GM19463 (cell line): ENCODE measurements at regions not wholly inside any gene's neighbourhood (a gene's known extent, or its start where the extent isn't known, plus 50 kb on each side); places are given as distances from the start of the nearest gene placed in this dataset.

Experiments
- ATAC-seq: cut with Tn5 transposase; IDR thresholded peaks from one replicate; pipeline ENCODE4 v1.9.1; 2021; ENCODE audit warnings: mild to moderate bottlenecking, moderate library complexity; ENCODE audit not compliant: unreplicated experiment

GRCh38 chr10:129161150-129161549, 305.9 kb upstream of the MGMT start:
- no peak for ATAC-seq

DNA sequence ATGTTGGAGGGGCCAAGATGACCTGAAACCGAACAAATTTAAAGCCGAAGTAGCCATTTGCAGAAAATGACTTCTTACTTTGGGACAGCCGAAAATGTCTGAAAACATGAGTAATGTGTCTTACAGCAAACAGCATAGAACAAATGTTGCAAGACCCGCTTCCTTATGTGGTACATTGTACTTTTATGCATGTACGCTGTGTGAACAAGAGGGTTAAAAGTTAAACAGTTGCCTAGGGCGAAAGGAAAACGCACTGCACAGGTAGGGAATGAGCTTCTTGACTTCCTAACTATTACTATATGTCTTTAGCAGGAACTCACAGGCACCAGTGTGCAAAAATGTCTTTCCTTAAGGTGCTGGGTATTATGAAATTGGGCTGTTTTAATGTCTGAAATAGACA, 303.5 kb upstream of the MGMT start:
- no peak for ATAC-seq

DNA sequence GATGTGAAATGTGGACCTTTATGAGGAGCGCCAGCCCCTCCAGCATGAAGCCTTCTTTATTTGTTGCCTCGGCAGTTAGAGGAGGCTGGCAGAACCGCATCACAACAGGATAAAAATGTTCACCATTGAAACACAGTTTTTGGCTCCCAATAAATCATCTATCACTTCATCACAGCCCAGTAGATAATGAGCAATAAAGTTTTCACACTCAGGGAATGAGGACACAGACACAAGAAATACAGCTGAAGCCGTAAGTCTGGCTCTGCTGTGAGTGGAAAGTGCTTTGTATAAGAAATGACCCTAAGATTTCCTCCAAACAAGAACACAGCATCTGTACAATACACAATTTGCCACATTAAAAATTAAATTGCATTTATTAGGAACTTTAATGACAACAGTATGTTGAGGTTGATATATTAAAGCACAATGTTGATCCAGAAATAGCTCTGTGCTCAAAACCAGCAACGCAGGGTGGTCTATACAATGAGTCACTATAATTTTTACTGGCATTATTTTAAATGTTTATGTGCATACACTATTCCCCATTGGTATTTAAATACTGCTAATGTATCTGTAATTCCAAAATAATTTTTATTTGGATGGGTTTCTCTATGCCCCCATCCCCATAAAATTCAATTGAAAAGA, 301.8 kb upstream of the MGMT start:
- no peak for ATAC-seq

- ATAC-seq, result no peak
These were observed 301.3 kb upstream of the MGMT start for GRCh38 chr10:129165770-129166169.

DNA sequence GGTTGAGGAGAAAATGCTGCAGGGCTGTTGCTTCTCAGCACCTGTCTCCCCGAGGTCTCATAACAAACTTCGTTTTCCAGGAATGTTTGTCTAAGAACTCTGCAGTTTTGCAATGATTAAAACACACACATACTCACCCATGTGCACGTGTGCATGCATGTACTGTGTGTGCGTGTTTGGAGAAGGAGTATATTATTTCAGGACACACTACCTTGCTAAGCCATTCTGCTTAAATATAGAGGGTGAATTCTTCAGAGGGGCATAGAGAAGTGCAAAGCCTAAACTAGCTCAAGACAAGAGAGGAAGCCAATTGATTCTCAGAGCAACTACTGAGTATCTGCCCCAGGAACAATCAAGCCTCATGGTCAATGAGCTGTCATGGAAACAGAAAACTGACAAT, 298.4 kb upstream of the MGMT start:
- no peak for ATAC-seq

DNA sequence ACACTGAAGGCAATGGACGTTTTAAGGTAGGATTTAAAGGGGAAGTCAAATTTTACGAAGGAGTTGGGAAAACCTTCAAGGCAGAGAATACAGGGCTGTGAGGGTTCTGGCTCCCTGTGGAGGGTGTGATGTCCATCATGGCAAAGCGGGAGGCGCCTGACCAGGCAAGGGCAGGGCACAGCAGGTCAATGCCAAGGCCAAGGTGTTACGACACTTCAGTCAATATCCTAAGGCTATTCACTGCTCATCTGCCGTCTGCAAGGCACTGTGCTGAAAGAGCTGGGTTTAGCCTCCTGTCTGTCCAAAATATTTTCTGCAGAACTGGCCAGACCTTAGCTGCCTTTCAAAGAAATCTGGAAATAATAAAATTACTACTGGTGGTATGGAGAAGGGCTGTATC, 297.9 kb upstream of the MGMT start:
- no peak for ATAC-seq

DNA sequence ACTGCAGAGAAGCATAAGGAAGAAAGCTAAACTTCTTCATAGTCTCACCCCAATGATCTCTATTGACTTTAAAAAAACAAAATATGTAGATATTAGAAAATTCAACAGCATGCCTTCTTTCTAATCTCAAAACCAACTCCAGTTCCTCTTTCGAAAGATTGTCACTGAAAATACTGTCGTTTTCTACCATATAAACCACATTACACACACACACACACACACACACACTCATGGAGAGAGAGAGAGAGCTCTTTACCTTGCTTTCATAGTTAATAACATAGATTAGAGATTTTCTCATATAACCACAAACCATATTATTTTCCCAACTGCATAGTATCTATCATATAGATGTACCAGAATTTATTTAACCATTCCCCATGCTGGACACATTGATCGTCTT, 296.2 kb upstream of the MGMT start:
- ATAC-seq, result no peak

GRCh38 chr10:129171812-129172211, 295.2 kb upstream of the MGMT start:
- ATAC-seq, result no peak

DNA sequence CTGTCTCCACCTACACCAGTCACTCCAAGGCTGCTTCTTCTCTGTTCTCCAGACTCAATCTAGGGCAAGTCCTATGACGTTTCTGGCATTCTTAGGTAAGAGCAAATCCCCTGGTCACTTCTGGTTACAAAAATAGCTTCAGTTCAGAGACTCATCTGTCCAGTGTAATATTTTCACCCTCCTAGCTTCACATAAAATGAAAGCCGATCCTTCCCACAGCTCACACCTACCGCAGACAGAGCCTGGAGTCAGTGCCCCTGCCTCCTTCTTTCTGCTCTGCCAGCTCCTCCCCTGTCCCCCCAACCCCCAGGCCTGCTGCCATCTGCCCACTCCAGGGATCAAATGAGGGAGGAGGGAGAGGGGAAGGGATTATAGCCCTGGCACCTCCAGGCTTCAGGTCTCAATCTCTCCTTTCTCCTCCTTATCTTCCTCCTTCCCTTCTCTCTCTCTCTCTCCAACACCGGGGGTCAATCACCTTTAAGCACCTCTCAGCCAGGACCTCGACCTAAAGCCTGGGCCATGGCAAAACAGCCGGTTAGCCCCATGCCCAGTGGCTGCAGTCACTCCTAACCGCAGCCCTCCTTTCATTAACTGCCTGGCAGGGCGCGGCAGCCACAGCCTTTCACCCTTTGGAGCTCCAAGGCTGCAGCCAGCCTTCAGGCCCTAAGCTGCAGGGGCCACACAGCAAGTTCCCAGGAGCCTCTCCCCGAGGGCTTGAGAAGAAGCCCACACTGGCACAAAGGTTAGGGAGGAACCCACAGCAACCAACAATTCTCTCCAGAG, 292.6 kb upstream of the MGMT start:
- ATAC-seq, result no peak

- ATAC-seq, result no peak
These were observed 287.6 kb upstream of the MGMT start for GRCh38 chr10:129179245-129179971.

DNA sequence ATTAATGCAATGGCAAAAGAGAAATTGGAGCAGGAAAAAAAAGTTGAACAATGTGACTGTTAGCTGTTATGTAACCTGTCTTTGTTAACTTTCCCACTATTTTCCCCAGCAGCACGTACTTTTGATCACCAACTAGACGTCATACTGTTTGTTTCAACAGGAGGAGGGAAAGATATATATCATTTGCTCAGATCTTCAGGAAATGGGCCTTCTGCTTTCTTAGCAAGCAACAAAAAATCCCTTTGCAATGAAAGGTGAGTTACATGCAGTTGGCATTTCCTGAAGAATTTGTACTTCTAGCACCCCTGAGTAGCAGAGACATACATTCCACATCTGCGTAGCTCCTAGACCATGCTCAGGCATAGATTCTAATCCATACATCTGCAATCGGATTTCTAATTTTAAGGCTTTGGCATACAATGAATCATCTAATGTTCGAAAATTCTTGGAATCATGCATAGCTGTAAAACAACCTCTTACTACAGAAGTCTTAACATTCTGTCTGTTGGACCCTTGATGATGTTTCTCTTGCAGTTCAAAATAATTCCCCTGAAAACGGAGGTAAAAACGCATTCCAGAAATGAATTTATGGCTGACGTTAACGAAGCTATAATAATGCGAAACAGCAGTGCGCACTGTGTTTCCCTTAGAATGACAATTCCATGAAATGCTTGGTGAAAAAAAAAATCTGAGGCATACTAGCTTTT, 286.9 kb upstream of the MGMT start:
- ATAC-seq, result no peak

DNA sequence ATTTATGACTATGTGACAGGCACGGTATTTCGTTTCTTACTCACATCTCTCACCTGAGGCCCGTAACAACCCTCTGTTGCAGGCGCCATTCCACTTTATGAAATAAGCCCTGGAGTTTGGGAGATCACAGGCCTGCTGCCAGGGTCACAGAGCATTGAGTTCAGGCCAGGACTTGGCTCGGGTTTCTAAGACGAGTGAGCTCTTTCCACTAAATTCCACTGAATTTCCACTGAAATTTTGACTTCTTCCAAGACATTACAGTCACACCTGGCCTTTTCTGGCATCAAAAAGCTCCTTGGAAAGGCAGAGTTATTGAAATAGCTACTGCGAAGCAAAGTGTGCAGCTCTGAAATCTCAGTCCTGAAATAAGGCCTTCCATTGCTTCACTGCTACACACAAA, 282.8 kb upstream of the MGMT start:
- ATAC-seq, result no peak

DNA sequence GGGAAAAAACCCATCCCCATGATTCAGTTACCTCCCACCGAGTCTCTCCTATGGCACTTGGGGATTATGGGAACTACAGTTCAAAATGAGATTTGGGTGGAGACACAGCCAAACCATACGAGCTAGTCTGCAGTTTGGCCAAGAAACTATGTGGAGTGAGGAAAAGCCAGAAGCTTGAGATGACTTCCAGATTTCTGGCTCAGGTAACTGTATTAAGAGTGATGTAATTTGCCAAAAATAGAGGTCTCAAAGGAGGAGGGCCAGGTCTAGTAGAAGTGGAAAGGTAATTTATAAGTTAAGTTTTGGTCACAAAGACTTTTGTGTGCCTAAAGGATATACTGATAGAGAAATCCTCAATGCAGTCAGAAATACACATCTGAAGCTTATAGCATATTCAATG, 279.7 kb upstream of the MGMT start:
- ATAC-seq, result no peak

DNA sequence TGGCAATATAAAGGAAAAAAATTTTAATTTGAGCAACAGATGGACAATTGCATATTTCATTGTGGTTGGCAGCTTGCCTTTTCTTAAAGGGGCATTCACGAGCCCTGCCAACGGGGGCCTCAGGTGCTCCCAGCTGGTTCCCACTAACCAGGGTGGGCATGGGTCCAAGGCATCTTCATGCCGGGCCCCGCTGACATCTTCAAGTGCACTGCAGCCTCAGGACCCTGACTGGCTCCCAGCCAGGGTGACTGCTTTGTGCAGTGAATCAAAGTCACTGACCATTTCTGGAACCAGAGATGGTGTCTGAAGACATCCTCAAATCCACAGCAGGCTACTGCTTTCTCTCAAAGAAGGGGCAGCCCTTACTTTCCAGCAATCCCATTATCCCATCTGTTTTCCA, 275.2 kb upstream of the MGMT start:
- no peak for ATAC-seq

DNA sequence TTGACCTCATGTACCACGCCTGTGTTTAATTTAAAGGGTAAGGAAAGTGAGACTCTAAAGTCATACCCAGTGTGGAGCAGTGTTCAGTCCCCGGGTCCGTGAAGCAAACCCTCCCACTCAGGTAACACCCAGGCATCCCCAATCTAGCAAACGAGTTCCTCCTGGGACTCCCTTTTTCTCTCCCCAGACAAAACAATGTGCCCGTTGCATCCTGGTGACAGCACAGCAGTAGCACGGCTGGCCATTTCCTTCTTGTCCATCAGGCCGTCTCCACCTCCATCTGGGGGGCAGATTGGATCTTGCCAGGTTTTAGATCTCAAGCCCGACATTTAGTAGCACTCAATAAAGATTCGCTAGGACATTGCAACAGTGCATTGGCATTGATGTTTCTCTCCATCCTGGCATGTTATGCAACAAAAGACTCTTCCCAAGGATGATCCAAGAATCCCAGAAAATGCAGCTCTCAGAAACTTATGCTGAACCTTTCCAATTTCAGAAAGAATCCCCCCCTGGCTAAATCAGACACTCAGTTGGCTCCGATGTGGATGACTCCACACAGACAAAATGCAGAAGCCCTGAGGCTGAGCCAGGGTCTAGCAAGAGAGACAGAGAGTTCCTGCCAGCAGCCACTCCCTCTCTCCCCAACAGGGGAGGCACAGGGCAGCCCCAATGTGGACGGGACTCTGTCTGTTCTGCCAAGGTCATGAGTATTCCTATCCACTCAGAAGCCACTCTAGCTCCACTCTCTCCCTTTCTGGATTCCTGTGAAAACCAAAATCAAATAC, 274.5 kb upstream of the MGMT start:
- no peak for ATAC-seq

DNA sequence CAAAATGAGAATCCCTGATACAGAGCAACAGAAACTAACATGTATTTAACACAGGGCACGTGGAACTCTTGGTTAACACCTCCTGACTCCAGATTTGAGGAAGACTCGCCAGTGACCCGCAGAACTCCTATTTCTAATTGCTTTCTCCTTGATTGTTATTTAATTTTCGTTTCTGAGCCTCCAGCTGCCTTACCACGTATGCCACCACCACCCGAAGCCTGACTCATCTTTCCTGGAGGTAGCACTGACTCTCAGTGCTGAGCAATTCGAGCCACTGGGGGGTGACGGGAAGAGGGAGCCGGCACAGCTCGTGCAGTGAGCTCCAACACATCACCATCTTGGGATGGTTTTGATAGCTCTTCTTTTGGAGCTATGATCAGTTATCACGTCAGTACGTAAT, 273.9 kb upstream of the MGMT start:
- no peak for ATAC-seq

DNA sequence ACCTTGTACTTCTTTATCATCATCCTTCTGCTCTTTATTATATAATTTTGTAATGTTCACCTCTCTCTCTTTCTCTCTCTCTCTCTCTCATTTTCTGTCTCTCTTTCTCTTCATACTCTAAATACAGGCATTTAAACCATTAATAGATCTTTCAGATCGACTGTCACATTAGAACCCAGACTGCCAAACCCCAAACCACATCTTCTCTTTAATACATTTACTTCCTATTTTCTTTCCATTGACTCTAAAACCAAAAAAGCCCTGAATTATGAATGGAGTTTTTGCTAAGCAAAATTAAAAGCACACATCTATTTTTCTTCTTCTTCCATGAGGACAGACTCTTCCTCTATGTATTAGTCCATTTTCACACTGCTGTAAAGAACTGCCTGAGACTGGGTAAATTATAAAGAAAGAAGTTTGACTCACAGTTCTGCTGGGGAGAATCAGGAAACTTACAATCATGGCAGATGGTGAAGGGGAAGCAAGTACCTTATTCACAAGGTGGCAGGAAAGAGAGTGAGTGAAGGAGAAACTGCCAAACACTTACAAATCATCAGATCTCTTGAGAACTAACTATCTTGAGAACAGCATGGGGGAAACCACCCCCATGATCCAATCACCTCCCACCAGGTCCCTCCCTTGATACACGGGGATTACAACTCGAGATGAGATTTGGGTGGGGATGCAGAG, 272.7 kb upstream of the MGMT start:
- ATAC-seq, result no peak

DNA sequence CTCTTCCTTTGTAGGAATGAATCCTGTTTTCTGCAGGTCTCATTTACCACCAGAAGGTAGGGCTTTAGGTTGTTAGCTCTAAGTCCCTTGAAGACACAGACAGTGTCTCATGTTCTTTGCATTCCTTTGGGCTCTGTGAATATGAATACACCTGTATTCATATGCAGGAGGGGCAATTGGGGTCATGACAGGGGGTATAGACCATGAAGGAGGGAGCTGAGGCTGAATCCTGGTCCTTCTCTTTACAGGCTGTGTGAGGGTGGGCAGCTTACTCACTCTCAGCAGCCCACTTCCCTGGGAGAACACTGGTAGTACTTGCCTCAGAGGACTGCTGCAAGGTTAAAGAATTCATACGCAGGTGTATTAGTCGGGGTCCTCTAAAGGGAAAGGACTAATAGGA, 267.2 kb upstream of the MGMT start:
- ATAC-seq, result no peak

DNA sequence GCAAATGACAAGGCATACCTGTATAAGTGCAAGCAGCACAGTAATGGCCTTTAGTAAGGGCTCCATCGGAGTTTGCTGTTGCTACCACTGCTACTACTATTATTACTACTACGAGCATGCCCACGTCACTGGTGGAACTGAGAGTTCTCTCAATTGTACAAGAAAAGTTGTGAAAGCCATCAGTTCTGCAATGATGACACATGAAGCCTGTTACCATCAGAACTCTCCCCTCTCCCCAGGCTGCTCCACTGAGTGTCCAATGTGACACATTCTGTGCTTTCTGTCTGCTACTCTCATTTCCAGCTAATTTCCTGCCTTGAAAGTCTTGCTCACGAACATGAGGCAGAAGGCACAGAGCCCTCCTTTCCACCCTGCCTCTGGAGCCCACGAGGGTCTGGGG, 263.2 kb upstream of the MGMT start:
- ATAC-seq, result no peak

- no peak for ATAC-seq
These were observed 259.7 kb upstream of the MGMT start for GRCh38 chr10:129207297-129207696.
